DOHH2 (cell line): ENCODE measurements at regions not wholly inside any gene's neighbourhood (a gene's known extent, or its start where the extent isn't known, plus 50 kb on each side); places are given as distances from the start of the nearest gene placed in this dataset.
"Not testable (repeated sequence)": the region's sequence is repeated elsewhere in the genome, so short reads cannot be mapped to it uniquely, and the experiment has no call there.

Experiments used
- H3F3A ChIP-seq: fragments of 200-600 bp; sonication (generic), shearing (Covaris generic); 2 replicates; pipeline ENCODE4 v1.6.0; 2016; ENCODE audit warnings: antibody characterized with exemption, mild to moderate bottlenecking; ENCODE audit not compliant: control insufficient read depth, insufficient read depth
- H3K27ac ChIP-seq: fragments of 200-600 bp; sonication (generic); 2 replicates; pipeline ENCODE4 v1.5.1; 2014; ENCODE audit warnings: low read depth, mild to moderate bottlenecking, low read length, moderate library complexity
- H3K27me3 ChIP-seq: fragments of 200-600 bp; sonication (generic); 2 replicates; pipeline ENCODE4 v1.6.1; 2014; ENCODE audit warnings: mild to moderate bottlenecking, low read length, mixed read lengths; ENCODE audit not compliant: control insufficient read depth
- H3K36me3 ChIP-seq: fragments of 200-600 bp; sonication (generic); 2 replicates; pipeline ENCODE4 v1.6.1; 2014; ENCODE audit warnings: mild to moderate bottlenecking, low read length, moderate library complexity, mixed read lengths; ENCODE audit not compliant: control insufficient read depth
- H3K4me1 ChIP-seq: fragments of 200-600 bp; sonication (generic); 2 replicates; pipeline ENCODE4 v1.6.1; 2014; ENCODE audit warnings: mild to moderate bottlenecking, low read length, mixed read lengths; ENCODE audit not compliant: control insufficient read depth
- H3K4me2 ChIP-seq: fragments of 200-600 bp; sonication (generic); 2 replicates; pipeline ENCODE4 v1.6.0; 2014; ENCODE audit warnings: mild to moderate bottlenecking, low read length, moderate library complexity
- H3K4me3 ChIP-seq: fragments of 200-600 bp; sonication (generic); 2 replicates; pipeline ENCODE4 v1.5.1; 2014; ENCODE audit warnings: mild to moderate bottlenecking, low read length, mixed read lengths
- H3K79me2 ChIP-seq: fragments of 200-600 bp; sonication (generic); 2 replicates; pipeline ENCODE4 v1.6.1; 2014; ENCODE audit warnings: mild to moderate bottlenecking, low read length, mixed read lengths; ENCODE audit not compliant: control insufficient read depth
- H3K9me2 ChIP-seq: fragments of 200-600 bp; sonication (generic); replicated peaks from 2 replicates; pipeline ENCODE4 v1.6.1; 2014; ENCODE audit warnings: mild to moderate bottlenecking, low read length, mixed read lengths; ENCODE audit not compliant: control insufficient read depth
- H3K9me3 ChIP-seq: fragments of 200-600 bp; sonication (generic); 2 replicates; pipeline ENCODE4 v1.6.1; 2014; ENCODE audit warnings: antibody characterized with exemption, low read length, mixed read lengths; ENCODE audit not compliant: control insufficient read depth, insufficient read depth
- H4K20me1 ChIP-seq: fragments of 200-600 bp; sonication (generic); 2 replicates; pipeline ENCODE4 v1.6.0; 2014; ENCODE audit warnings: low read depth, mild to moderate bottlenecking, antibody characterized with exemption, low read length, moderate library complexity; ENCODE audit not compliant: control insufficient read depth, insufficient read depth
- CTCF ChIP-seq: fragments of 200-600 bp; sonication (generic); IDR thresholded peaks from one replicate; pipeline ENCODE4 v1.5.1; 2014; ENCODE audit warnings: antibody characterized with exemption, mild to moderate bottlenecking, low read depth, low read length; ENCODE audit not compliant: poor library complexity, severe bottlenecking
- EZH2phosphoT487 ChIP-seq: fragments of 200-600 bp; sonication (generic); IDR thresholded peaks from 2 replicates; pipeline ENCODE4 v1.6.1; 2017; ENCODE audit warnings: borderline replicate concordance, mild to moderate bottlenecking, antibody characterized with exemption, low read length, moderate library complexity, mixed read lengths

DNA sequence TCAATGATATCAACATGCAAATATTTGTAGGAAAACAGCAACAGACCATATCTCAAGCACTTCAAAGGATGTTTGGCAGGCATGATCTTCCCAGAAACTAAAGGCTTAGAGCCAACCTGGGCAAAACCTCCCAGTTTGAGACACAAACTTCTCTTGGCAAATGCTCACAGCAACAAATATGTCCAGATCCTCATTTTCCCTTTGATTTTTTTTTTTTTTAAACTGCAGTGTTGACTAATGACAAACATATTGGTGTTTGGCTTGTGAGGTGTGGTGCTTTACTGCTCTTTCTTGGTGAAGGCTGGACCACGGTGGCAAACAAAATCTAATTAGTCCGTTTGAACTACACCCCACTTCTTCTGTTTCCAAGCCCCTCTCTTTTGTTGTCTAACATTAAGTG is 87.2 kb downstream of the EBLN2 start:
- Histone ChIP-seq H4K20me1 (no peaks in the 10 kb centered on the region), H3K9me3 (no peaks in the 10 kb centered on the region), H3K4me2 (no peak overlapping the region), H3K9me2 (no peaks in the 10 kb centered on the region), H3K4me1 (no peaks in the 10 kb centered on the region), H3K79me2 (no peaks in the 10 kb centered on the region), H3F3A (no peaks in the 10 kb centered on the region), H3K4me3 (no peak overlapping the region), H3K27ac (no peak overlapping the region), H3K27me3 (peaks cover 5% of the 10 kb centered on the region; the same call in 1 of the 2 replicates), H3K36me3 (no peaks in the 10 kb centered on the region)
- no peak for TF ChIP-seq EZH2phosphoT487
- no peak for TF ChIP-seq CTCF

- no peaks in the 10 kb centered on the region for H3K36me3 ChIP-seq
- peaks cover 5% of the 10 kb centered on the region; the same call in 1 of the 2 replicates for H3K27me3 ChIP-seq
- no peaks in the 10 kb centered on the region for H3K4me1 ChIP-seq
- no peak overlapping the region for H3K27ac ChIP-seq
- no peak overlapping the region for H3K4me2 ChIP-seq
- no peaks in the 10 kb centered on the region for H3K9me2 ChIP-seq
- H3K79me2 ChIP-seq = no peaks in the 10 kb centered on the region
- H3F3A ChIP-seq = no peaks in the 10 kb centered on the region
- no peaks in the 10 kb centered on the region for H4K20me1 ChIP-seq
- TF ChIP-seq CTCF (no peak), EZH2phosphoT487 (no peak)
- H3K9me3 ChIP-seq = no peaks in the 10 kb centered on the region
- H3K4me3 ChIP-seq = no peak overlapping the region
Observed at GRCh38 chr3:73150369-73151130, 89.1 kb downstream of the EBLN2 start.

GRCh38 chr3:73152571-73152970 is 91.1 kb downstream of the EBLN2 start:
- not testable (repeated sequence) for H4K20me1 ChIP-seq, H3K9me3 ChIP-seq, H3K27ac ChIP-seq, H3K4me2 ChIP-seq, H3K4me3 ChIP-seq, H3F3A ChIP-seq, H3K4me1 ChIP-seq, H3K9me2 ChIP-seq, H3K27me3 ChIP-seq, H3K79me2 ChIP-seq, H3K36me3 ChIP-seq

DNA sequence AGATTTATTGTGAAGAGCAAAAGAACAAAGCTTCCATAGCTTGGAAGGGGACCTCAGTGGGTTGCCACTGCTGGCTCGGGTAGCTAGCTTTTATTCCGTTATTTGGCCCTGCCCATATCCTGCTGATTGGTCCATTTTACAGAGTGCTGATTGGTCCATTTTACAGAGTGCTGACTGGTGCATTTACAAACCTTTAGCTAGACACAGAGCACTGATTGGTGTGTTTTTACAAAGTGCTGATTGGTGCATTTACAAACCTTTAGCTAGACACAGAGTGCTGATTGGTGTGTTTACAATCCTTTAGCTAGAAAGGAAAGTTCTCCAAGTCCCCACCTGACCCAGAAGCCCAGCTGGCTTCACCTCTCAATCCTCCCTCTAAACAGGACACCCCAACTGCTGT is 91.6 kb downstream of the EBLN2 start:
- not testable (repeated sequence) for H3K9me3 ChIP-seq, H3K27me3 ChIP-seq, H3K4me2 ChIP-seq, H3K4me1 ChIP-seq, H3K4me3 ChIP-seq, H3K79me2 ChIP-seq, H3K27ac ChIP-seq, H4K20me1 ChIP-seq, H3K9me2 ChIP-seq, H3F3A ChIP-seq, H3K36me3 ChIP-seq

DNA sequence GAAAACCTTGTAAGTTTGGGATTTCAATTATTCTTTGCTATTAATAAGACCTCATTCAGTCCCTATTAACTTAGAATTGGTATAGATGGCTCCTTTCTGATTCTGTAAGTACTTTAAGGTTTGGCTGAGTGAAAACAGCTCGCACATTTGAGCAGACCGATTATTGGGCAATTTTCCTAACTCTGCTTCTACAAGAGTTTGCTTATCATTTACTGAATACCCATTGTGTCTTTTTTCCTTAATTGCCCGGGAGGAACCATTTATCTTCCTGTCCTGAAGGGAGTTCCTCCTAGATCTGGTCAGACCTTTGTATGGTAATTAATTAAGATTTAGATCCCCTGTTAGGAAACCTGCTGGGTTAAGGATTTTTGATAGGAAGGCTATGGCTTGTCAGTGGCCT is 92.8 kb downstream of the EBLN2 start:
- H3K4me2 ChIP-seq, H3K4me3 ChIP-seq, H4K20me1 ChIP-seq, H3K9me2 ChIP-seq, H3K4me1 ChIP-seq, H3K27ac ChIP-seq, H3K79me2 ChIP-seq, H3K9me3 ChIP-seq, H3K27me3 ChIP-seq, H3F3A ChIP-seq, H3K36me3 ChIP-seq: not testable (repeated sequence)

GRCh38 chr3:73155441-73155840 is 94.0 kb downstream of the EBLN2 start:
- not testable (repeated sequence) for H3K4me1 ChIP-seq, H3K27me3 ChIP-seq, H4K20me1 ChIP-seq, H3K27ac ChIP-seq, H3K4me2 ChIP-seq, H3K36me3 ChIP-seq, H3K9me2 ChIP-seq, H3K79me2 ChIP-seq, H3K4me3 ChIP-seq, H3K9me3 ChIP-seq, H3F3A ChIP-seq
